ENCODE measurements at regions not wholly inside any gene's neighbourhood (a gene's known extent, or its start where the extent isn't known, plus 50 kb on each side); places are given as distances from the start of the nearest gene placed in this dataset.

DNA sequence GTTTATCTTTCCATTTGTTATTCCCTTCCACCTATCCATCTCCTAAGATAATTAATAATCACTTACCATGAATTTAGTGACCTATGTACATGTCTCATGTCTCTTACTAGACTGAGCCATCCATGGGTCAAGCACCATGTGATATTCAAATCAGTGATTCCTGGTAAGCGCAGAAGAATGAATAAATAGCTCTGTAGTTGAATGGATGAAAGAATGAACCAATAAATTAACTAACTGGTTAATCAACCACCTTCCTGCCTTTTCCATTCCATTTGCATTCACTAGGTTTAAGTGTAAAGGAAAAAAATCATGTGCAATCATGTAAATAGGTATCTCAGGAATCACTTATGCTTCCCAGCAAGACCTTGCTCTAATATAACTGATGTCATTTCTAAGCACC, 779.5 kb downstream of the NTRK3 start:
- Histone ChIP-seq H2AK9ac (replicated peaks; ENCODE audit: low read depth, low read length, poor library complexity) (no peak overlapping the region), H3K36me3 (ENCODE audit: control insufficient read depth, insufficient read depth, low read length) (no peaks in the 10 kb centered on the region), H3K56ac (ENCODE audit: extremely low read depth, insufficient read depth, low read length) (no peak overlapping the region), H2BK20ac (ENCODE audit: low read depth, low read length) (no peak overlapping the region), H4K5ac (ENCODE audit: low read depth, low read length) (no peak overlapping the region), H3K4me2 (ENCODE audit: low read depth, low read length) (no peak overlapping the region), H2BK5ac (ENCODE audit: low read depth, low read length, poor library complexity, severe bottlenecking) (no peak overlapping the region), H3K14ac (replicated peaks; ENCODE audit: low read depth, low read length) (no peak overlapping the region), H3K23ac (ENCODE audit: low read depth, low read length) (no peak overlapping the region), H4K8ac (ENCODE audit: low read depth in 2 of 2, low read length in 2 of 2) (no peak overlapping the region), H2AFZ (replicated peaks; ENCODE audit: low read length, poor library complexity) (no peak overlapping the region), H3K27ac (ENCODE audit: insufficient read depth, low read length) (no peak overlapping the region), H3K4me3 (ENCODE audit: insufficient read depth, low read depth, low read length) (no peak overlapping the region), H3K4ac (ENCODE audit: low read depth, low read length) (no peak overlapping the region), H2BK120ac (ENCODE audit: low read depth, low read length) (no peak overlapping the region), H3K27me3 (ENCODE audit: control insufficient read depth, insufficient read depth, low read length) (no peaks in the 10 kb centered on the region), H3K79me1 (ENCODE audit: low read depth in 1 of 2, low read length in 2 of 2) (no peaks in the 10 kb centered on the region), H3K4me1 (ENCODE audit: control insufficient read depth, insufficient read depth, low read length) (no peaks in the 10 kb centered on the region), H3K9ac (ENCODE audit: low read depth, low read length) (no peak overlapping the region), H2AK5ac (ENCODE audit: low read depth, low read length) (no peak overlapping the region), H3K9me3 (ENCODE audit: control insufficient read depth, insufficient read depth, low read length) (peaks cover 4% of the 10 kb centered on the region; the same call in 1 of the 2 replicates), H2BK15ac (ENCODE audit: low read depth, low read length) (no peak overlapping the region), H4K91ac (ENCODE audit: insufficient read depth, low read depth, low read length) (no peak overlapping the region), H3K18ac (ENCODE audit: low read depth, low read length) (no peak overlapping the region), H4K20me1 (ENCODE audit: insufficient read depth, low read length) (no peaks in the 10 kb centered on the region), H3K9me1 (ENCODE audit: insufficient read depth, low read length) (no peaks in the 10 kb centered on the region)
- TF ChIP-seq CEBPB (IDR thresholded peaks at IDR 0.05; ENCODE audit: low read depth, low read length) = no peak
- TF ChIP-seq POLR2A (IDR thresholded peaks at IDR 0.05; ENCODE audit: low read depth, low read length) = no peak
- intact Hi-C loops (cut with micrococcal nuclease) (no loop called here), dilution Hi-C loops (cut with HindIII; ENCODE audit: low sequenced_read_pairs, unreplicated experiment) (no loop called here), in situ Hi-C loops (cut with MboI; ENCODE audit: low sequenced_read_pairs) (no loop called here)
- ATAC-seq (ENCODE audit: low read depth) (no peak), DNase-seq (no peak)
- POLR2A ChIA-PET (ENCODE audit: unreplicated experiment) = no interaction called here
- no CpG with 5 or more reads among the region's 1 CpG for WGBS, 2 experiments (ENCODE audit: extremely low coverage in 2 of 2, insufficient read length in 1 of 2)
- CTCF ChIA-PET = no interaction called here
- no TSS peak for BruUV-seq (replicated peaks)
